ENCODE measurements at regions not wholly inside any gene's neighbourhood (a gene's known extent, or its start where the extent isn't known, plus 50 kb on each side); places are given as distances from the start of the nearest gene placed in this dataset.

DNA sequence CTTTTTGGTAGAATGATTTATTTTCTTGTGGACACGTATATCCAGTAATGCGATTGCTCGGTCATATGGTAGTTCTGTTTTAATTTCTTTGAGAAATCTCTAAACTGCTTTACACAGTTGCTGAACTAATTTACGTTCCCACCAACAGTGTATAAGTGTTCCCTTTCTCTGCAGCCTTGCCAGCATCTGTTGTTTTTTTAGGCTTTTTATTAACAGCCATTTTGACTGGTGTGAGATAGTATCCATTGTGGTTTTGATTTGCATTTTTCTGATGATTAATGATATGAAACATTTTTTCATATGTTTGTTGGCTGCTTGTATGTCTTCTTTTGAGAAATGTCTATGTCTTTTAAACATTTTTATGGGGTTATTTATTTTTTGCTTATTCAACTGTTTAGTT is 196.7 kb downstream of the MOXD1 start:
- TF ChIP-seq, protein P1, sequence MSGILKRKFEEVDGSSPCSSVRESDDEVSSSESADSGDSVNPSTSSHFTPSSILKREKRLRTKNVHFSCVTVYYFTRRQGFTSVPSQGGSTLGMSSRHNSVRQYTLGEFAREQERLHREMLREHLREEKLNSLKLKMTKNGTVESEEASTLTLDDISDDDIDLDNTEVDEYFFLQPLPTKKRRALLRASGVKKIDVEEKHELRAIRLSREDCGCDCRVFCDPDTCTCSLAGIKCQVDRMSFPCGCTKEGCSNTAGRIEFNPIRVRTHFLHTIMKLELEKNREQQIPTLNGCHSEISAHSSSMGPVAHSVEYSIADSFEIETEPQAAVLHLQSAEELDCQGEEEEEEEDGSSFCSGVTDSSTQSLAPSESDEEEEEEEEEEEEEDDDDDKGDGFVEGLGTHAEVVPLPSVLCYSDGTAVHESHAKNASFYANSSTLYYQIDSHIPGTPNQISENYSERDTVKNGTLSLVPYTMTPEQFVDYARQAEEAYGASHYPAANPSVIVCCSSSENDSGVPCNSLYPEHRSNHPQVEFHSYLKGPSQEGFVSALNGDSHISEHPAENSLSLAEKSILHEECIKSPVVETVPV (CRISPR knock-in tag; IDR thresholded peaks at IDR 0.05): no peak
- TF ChIP-seq, protein P2, sequence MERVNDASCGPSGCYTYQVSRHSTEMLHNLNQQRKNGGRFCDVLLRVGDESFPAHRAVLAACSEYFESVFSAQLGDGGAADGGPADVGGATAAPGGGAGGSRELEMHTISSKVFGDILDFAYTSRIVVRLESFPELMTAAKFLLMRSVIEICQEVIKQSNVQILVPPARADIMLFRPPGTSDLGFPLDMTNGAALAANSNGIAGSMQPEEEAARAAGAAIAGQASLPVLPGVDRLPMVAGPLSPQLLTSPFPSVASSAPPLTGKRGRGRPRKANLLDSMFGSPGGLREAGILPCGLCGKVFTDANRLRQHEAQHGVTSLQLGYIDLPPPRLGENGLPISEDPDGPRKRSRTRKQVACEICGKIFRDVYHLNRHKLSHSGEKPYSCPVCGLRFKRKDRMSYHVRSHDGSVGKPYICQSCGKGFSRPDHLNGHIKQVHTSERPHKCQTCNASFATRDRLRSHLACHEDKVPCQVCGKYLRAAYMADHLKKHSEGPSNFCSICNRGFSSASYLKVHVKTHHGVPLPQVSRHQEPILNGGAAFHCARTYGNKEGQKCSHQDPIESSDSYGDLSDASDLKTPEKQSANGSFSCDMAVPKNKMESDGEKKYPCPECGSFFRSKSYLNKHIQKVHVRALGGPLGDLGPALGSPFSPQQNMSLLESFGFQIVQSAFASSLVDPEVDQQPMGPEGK (CRISPR knock-in tag; IDR thresholded peaks at IDR 0.05; ENCODE audit: borderline replicate concordance): no peak
- no peak for TF ChIP-seq ZFP30 (CRISPR knock-in tag; IDR thresholded peaks at IDR 0.05)
- no peak for TF ChIP-seq SNAI2 (CRISPR knock-in tag; IDR thresholded peaks at IDR 0.05)
- no peak for TF ChIP-seq BACH2 (CRISPR knock-in tag; IDR thresholded peaks at IDR 0.05; ENCODE audit: borderline replicate concordance)
- no peak for TF ChIP-seq GLIS3 (CRISPR knock-in tag; IDR thresholded peaks at IDR 0.05)

All from SK-N-SH treated with all-trans-retinoic acid at 6 μM for 48 hours (cell line).